Tibial nerve (tissue), 3 donors: ENCODE measurements at regions not wholly inside any gene's neighbourhood (a gene's known extent, or its start where the extent isn't known, plus 50 kb on each side); places are given as distances from the start of the nearest gene placed in this dataset.

Source experiments
- CTCF ChIP-seq, 5 experiments: fragments of 200-600 bp in 3 of 5; fragments of 450-650 bp in 2 of 5; sonication (generic) in 3 of 5; IDR thresholded peaks; one replicate each; pipeline ENCODE4 v1.5.1; 2016 to 2019; ENCODE audit warnings: antibody characterized with exemption in 5 of 5, mild to moderate bottlenecking in 3 of 5, moderate library complexity in 2 of 5
- POLR2A ChIP-seq, 2 donors: fragments of 450-650 bp; IDR thresholded peaks; one replicate each; pipeline ENCODE4 v1.6.1; 2017; ENCODE audit warnings: antibody characterized with exemption in 2 of 2, mild to moderate bottlenecking in 2 of 2, moderate library complexity in 2 of 2

- TF ChIP-seq CTCF (IDR thresholded peaks at IDR 0.05) (no peak), POLR2A (IDR thresholded peaks at IDR 0.05) (no peak)
Observed at GRCh38 chr6:140623498-140623897, 1249.0 kb upstream of the CITED2 start.
